Left ventricle myocardium inferior (tissue), 1 donor: ENCODE measurements at regions not wholly inside any gene's neighbourhood (a gene's known extent, or its start where the extent isn't known, plus 50 kb on each side); places are given as distances from the start of the nearest gene placed in this dataset.

Experiments used
- DNase-seq: peaks from one replicate; pipeline ENCODE4 v3.0.0-alpha.2; 2020
- H3K27ac ChIP-seq: fragments of 200-600 bp; replicated peaks from 2 replicates; pipeline ENCODE4 v1.8.0; 2021
- H3K27me3 ChIP-seq: fragments of 200-600 bp; 2 replicates; pipeline ENCODE4 v1.8.0; 2021; ENCODE audit warnings: low read depth
- H3K36me3 ChIP-seq: fragments of 200-600 bp; 2 replicates; pipeline ENCODE4 v1.8.0; 2021
- H3K4me1 ChIP-seq: fragments of 200-600 bp; 2 replicates; pipeline ENCODE4 v1.8.0; 2021
- H3K4me3 ChIP-seq: fragments of 200-600 bp; 2 replicates; pipeline ENCODE4 v1.8.0; 2021; ENCODE audit warnings: mild to moderate bottlenecking, moderate library complexity
- H3K9me3 ChIP-seq: fragments of 200-600 bp; replicated peaks from 2 replicates; pipeline ENCODE4 v1.8.0; 2021
- intact Hi-C: fragments of 100-400 bp; cut with micrococcal nuclease; formaldehyde crosslinking; loops from one replicate; pipeline ENCODE4 v1.11.0; 2022
- TF ChIP-seq, protein P1 (sequence below): fragments of 200-600 bp; IDR thresholded peaks from 2 replicates; pipeline ENCODE4 v1.8.0; 2021; ENCODE audit warnings: antibody characterized with exemption, mild to moderate bottlenecking, borderline replicate concordance
- donor health status: DM: no; HTN: yes; CAD: no; lungs with severe emphysema.

DNA sequence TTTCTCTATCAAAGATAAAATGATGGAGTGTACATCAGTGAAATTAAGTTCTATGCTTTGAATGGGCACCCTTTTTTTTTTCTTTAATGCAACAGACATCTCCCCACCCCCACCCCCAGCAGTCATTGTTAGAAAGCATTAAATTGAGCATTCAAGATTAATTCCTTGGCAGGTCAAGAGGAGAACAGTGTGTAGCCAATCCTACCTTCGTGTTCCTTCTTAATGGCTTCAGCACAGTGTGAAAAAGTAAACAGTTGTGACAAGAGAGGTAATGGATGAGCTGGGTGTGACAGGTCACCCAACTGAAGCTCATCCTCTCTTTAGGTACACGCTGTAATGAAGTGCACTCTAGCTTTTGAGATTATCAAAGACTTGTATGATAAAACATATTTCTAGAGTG lies 198.5 kb upstream of the RARB start:
- DNase-seq = no peak
- Histone ChIP-seq H3K9me3 (no peaks in the 10 kb centered on the region), H3K4me1 (no peaks in the 10 kb centered on the region), H3K4me3 (no peak overlapping the region), H3K27me3 (no peaks in the 10 kb centered on the region), H3K27ac (no peak overlapping the region), H3K36me3 (no peaks in the 10 kb centered on the region)
- intact Hi-C loops = no loop called here
- TF ChIP-seq, protein P1, sequence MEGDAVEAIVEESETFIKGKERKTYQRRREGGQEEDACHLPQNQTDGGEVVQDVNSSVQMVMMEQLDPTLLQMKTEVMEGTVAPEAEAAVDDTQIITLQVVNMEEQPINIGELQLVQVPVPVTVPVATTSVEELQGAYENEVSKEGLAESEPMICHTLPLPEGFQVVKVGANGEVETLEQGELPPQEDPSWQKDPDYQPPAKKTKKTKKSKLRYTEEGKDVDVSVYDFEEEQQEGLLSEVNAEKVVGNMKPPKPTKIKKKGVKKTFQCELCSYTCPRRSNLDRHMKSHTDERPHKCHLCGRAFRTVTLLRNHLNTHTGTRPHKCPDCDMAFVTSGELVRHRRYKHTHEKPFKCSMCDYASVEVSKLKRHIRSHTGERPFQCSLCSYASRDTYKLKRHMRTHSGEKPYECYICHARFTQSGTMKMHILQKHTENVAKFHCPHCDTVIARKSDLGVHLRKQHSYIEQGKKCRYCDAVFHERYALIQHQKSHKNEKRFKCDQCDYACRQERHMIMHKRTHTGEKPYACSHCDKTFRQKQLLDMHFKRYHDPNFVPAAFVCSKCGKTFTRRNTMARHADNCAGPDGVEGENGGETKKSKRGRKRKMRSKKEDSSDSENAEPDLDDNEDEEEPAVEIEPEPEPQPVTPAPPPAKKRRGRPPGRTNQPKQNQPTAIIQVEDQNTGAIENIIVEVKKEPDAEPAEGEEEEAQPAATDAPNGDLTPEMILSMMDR = no peak

DNA sequence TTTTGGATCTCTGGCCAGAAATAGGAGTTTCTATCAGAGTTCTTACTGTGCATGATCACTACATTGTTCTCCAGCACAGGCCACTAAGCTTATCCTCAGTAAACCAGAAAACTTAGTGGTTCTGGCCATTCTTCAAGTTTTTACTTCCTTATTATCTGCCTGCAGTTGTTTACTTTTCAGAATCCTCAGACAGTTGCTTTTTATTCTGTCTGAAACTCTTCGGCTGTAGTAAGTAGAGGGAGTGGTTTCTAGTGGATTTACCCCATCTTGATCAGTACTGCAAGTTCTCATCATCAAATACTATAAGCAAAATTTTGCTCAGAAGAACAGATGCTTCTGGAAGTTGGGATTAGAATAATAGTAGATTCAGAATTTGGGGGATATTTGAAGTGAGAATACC lies 193.0 kb upstream of the RARB start:
- Histone ChIP-seq H3K27me3 (no peaks in the 10 kb centered on the region), H3K4me1 (no peaks in the 10 kb centered on the region), H3K9me3 (no peaks in the 10 kb centered on the region), H3K4me3 (no peak overlapping the region), H3K27ac (no peak overlapping the region), H3K36me3 (no peaks in the 10 kb centered on the region)
- intact Hi-C loops = no loop called here
- DNase-seq = no peak
- TF ChIP-seq, protein P1 = no peak

DNA sequence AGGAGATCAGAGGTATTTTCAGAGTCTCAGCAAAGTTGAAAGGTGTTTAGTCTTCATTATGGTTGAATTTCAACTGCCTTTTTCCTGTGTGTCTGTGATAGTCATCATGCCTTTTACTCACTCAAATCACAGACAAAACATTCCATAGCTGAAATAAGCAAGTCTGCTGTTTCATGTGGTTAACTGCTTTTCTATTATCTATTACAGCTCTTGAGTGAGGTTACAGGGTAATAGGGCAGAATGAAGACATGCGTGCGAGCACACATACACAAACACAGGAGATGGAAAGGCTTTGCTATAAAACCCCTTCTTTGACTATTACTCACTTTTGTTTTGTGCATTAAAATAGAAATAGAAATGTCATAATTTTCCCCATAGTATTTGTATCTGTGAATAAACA lies 192.6 kb upstream of the RARB start:
- Histone ChIP-seq H3K27me3 (no peaks in the 10 kb centered on the region), H3K36me3 (no peaks in the 10 kb centered on the region), H3K27ac (no peak overlapping the region), H3K4me3 (no peak overlapping the region), H3K9me3 (no peaks in the 10 kb centered on the region), H3K4me1 (no peaks in the 10 kb centered on the region)
- TF ChIP-seq, protein P1 = no peak
- intact Hi-C loops = no loop called here
- DNase-seq = no peak

DNA sequence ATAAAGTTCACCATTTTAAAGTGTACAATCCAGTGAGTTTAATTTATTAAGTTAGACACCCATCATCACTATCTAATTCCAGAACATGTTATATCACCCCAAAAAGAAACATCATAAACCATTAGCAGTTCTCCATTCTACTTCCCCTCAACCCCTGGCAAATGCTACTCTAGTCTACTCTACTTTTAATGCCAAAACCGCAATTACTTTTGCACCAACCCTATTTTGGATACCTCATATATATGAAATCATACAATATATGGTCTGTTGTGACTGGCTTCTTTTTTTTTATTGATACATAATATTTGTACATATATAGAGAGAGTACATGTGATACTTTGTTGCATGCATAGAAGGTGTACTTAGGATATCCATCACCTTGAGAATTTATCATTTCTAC lies 190.5 kb upstream of the RARB start:
- no peak for DNase-seq
- Histone ChIP-seq H3K27me3 (no peaks in the 10 kb centered on the region), H3K27ac (no peak overlapping the region), H3K36me3 (no peaks in the 10 kb centered on the region), H3K4me3 (no peak overlapping the region), H3K4me1 (no peaks in the 10 kb centered on the region), H3K9me3 (peaks cover 17% of the 10 kb centered on the region)
- intact Hi-C loops = no loop called here
- TF ChIP-seq, protein P1 = no peak

DNA sequence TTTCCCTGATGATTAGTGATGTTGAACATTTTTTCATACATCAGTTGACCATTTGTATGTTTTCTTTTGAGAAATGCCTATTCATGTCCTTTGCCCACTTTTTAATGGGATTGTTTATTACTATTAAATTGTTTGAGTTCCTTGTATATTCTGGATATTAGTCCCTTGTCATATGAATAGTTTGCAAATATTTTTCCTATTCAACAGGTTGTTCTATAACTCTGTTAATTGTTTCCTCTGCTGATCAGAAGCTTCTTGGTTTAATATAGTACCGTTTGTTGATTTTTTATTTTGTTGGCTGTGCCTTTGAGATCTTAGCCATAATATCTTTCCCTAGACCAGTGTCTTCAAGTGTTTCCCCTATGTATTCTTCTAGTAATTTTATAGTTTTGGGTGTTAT lies 189.0 kb upstream of the RARB start:
- H3K4me3 ChIP-seq = no peak overlapping the region
- TF ChIP-seq, protein P1 = no peak
- intact Hi-C loops = no loop called here
- H3K4me1 ChIP-seq = no peaks in the 10 kb centered on the region
- no peak for DNase-seq
- H3K9me3 ChIP-seq = peaks cover 22% of the 10 kb centered on the region
- H3K27me3 ChIP-seq = no peaks in the 10 kb centered on the region
- no peaks in the 10 kb centered on the region for H3K36me3 ChIP-seq
- H3K27ac ChIP-seq = no peak overlapping the region

DNA sequence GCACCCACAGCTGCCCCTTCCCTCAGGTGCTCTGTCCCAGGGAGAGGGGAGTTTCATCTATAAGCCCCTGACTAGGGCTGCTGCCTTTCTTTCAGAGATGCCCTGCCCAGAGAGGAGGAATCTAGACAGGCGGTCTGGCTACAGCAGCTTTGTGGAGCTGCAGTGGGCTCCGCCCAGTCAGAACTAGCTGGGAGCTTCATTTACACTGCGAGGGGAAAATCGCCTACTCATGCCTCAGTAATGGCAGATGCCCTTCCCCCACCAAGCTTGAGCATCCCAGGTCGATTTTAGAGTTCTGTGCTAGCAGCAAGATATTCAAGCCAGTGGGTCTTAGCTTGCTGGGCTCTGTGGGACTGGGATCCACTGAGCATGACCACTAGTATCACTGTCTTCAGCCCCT lies 181.2 kb upstream of the RARB start:
- Histone ChIP-seq H3K27me3 (no peaks in the 10 kb centered on the region), H3K9me3 (peaks cover 65% of the 10 kb centered on the region), H3K27ac (no peak overlapping the region), H3K4me3 (no peak overlapping the region), H3K4me1 (no peaks in the 10 kb centered on the region), H3K36me3 (no peaks in the 10 kb centered on the region)
- no peak for DNase-seq
- TF ChIP-seq, protein P1 = no peak
- intact Hi-C loops = no loop called here
